ENCODE measurements at regions not wholly inside any gene's neighbourhood (a gene's known extent, or its start where the extent isn't known, plus 50 kb on each side); places are given as distances from the start of the nearest gene placed in this dataset.

GRCh38 chr12:24661657-24662096, 287.2 kb downstream of the BCAT1 start:
- TF ChIP-seq EZH2 (IDR thresholded peaks at IDR 0.05; ENCODE audit: borderline replicate concordance, insufficient read depth, low read depth, low read length, poor library complexity, severe bottlenecking): no peak
- TF ChIP-seq, protein P1, sequence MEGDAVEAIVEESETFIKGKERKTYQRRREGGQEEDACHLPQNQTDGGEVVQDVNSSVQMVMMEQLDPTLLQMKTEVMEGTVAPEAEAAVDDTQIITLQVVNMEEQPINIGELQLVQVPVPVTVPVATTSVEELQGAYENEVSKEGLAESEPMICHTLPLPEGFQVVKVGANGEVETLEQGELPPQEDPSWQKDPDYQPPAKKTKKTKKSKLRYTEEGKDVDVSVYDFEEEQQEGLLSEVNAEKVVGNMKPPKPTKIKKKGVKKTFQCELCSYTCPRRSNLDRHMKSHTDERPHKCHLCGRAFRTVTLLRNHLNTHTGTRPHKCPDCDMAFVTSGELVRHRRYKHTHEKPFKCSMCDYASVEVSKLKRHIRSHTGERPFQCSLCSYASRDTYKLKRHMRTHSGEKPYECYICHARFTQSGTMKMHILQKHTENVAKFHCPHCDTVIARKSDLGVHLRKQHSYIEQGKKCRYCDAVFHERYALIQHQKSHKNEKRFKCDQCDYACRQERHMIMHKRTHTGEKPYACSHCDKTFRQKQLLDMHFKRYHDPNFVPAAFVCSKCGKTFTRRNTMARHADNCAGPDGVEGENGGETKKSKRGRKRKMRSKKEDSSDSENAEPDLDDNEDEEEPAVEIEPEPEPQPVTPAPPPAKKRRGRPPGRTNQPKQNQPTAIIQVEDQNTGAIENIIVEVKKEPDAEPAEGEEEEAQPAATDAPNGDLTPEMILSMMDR (IDR thresholded peaks at IDR 0.05): no peak
